ENCODE measurements at regions not wholly inside any gene's neighbourhood (a gene's known extent, or its start where the extent isn't known, plus 50 kb on each side); places are given as distances from the start of the nearest gene placed in this dataset.

DNA sequence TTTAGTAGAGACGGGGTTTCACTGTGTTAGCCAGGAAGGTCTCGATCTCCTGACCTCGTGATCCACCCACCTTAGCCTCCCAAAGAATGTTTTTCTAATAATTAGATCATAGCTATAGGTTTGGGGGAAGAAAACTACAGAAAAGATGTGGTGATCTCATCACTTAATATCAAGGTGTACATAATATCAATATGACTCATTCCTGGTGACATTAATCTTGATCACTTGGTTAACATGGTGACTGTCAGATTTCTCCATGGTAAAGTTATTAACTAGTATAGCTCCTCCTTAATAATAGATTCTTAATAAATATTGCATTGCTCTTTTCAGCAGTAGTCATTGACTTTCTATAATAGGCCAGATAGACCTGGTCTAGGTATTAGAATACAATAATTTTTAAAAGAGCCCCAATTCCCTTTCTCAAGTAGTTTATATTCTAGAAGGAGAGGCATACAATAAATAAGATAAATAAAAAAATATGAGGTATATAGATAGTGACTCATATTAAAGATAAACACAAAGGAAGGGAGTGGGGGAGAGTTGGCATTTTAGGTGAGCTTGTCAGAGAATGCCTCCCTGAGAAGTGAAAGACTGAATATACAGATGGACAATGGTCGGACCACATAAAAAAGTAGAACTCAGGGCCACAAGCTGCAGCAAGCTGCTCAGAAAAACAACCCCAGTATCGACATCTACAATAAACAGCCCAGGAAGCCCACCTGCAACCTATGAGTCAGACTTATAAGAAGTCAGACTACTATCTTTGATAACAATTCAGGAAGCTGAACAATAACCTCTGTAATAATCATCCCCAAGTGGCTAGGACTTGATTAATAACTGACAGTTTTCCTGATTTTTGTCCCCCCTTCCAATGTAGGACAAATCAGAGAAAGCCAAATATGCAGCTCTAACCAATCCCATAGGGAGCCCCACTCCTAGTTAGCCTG is 210.8 kb downstream of the RFC3 start:
- Histone ChIP-seq H3K4me3 (ENCODE audit: low read depth in 1 of 2, low read length in 2 of 2) (no peak overlapping the region), H3K9me3 (ENCODE audit: control insufficient read depth in 1 of 2, low read length in 2 of 2) (peaks cover 0 to 11% of the 10 kb centered on the region in 2 donors), H3K27me3 (ENCODE audit: low read depth, low read length) (no peaks in the 10 kb centered on the region), H3K4me1 (ENCODE audit: control insufficient read depth in 1 of 2, insufficient read depth in 2 of 2, low read length in 2 of 2) (no peaks in the 10 kb centered on the region), H3K27ac (ENCODE audit: low read length) (no peak overlapping the region), H3K36me3 (ENCODE audit: control insufficient read depth in 1 of 2, insufficient read depth in 2 of 2, low read length in 2 of 2) (no peaks in the 10 kb centered on the region)

GRCh38 chr13:34030782-34031181 is 212.8 kb downstream of the RFC3 start:
- Histone ChIP-seq H3K27me3 (ENCODE audit: low read depth, low read length) (no peaks in the 10 kb centered on the region), H3K4me3 (ENCODE audit: low read depth in 1 of 2, low read length in 2 of 2) (no peak overlapping the region), H3K4me1 (ENCODE audit: control insufficient read depth in 1 of 2, insufficient read depth in 2 of 2, low read length in 2 of 2) (no peaks in the 10 kb centered on the region), H3K9me3 (ENCODE audit: control insufficient read depth in 1 of 2, low read length in 2 of 2) (peaks cover 4 to 13% of the 10 kb centered on the region in 2 donors), H3K36me3 (ENCODE audit: control insufficient read depth in 1 of 2, insufficient read depth in 2 of 2, low read length in 2 of 2) (no peaks in the 10 kb centered on the region), H3K27ac (ENCODE audit: low read length) (no peak overlapping the region)

DNA sequence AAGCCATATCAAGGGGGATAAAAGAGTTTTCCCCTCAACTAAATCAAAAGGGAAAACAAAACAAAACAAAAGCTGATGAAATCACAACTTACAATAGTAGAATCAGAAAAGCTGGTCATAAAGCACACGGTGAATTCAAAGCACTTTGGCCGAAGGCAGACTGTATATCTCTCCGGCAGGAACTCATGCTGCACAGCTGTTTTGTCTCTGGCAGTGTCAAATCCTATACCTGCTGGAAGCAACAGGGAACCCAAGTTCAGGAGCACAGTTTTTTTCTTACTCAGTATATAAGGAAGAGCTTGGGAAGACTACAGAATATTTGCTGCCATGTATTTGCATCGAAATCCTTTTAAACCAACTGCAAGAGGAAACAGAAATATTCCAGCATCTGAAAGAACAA is 213.7 kb downstream of the RFC3 start:
- Histone ChIP-seq H3K27ac (ENCODE audit: low read length) (no peak overlapping the region), H3K36me3 (ENCODE audit: control insufficient read depth in 1 of 2, insufficient read depth in 2 of 2, low read length in 2 of 2) (no peaks in the 10 kb centered on the region), H3K9me3 (ENCODE audit: control insufficient read depth in 1 of 2, low read length in 2 of 2) (peaks cover 4 to 6% of the 10 kb centered on the region in 2 donors), H3K4me1 (ENCODE audit: control insufficient read depth in 1 of 2, insufficient read depth in 2 of 2, low read length in 2 of 2) (no peaks in the 10 kb centered on the region), H3K27me3 (ENCODE audit: low read depth, low read length) (no peaks in the 10 kb centered on the region), H3K4me3 (ENCODE audit: low read depth in 1 of 2, low read length in 2 of 2) (no peak overlapping the region)

GRCh38 chr13:34034411-34034810 is 216.5 kb downstream of the RFC3 start:
- no peak overlapping the region for H3K4me3 ChIP-seq (ENCODE audit: low read depth in 1 of 2, low read length in 2 of 2)
- H3K27me3 ChIP-seq (ENCODE audit: low read depth, low read length) = no peaks in the 10 kb centered on the region
- no peaks in the 10 kb centered on the region for H3K4me1 ChIP-seq (ENCODE audit: control insufficient read depth in 1 of 2, insufficient read depth in 2 of 2, low read length in 2 of 2)
- no peaks in the 10 kb centered on the region for H3K36me3 ChIP-seq (ENCODE audit: control insufficient read depth in 1 of 2, insufficient read depth in 2 of 2, low read length in 2 of 2)
- peaks cover 3 to 4% of the 10 kb centered on the region in 2 donors for H3K9me3 ChIP-seq (ENCODE audit: control insufficient read depth in 1 of 2, low read length in 2 of 2)
- H3K27ac ChIP-seq (ENCODE audit: low read length) = no peak overlapping the region

DNA sequence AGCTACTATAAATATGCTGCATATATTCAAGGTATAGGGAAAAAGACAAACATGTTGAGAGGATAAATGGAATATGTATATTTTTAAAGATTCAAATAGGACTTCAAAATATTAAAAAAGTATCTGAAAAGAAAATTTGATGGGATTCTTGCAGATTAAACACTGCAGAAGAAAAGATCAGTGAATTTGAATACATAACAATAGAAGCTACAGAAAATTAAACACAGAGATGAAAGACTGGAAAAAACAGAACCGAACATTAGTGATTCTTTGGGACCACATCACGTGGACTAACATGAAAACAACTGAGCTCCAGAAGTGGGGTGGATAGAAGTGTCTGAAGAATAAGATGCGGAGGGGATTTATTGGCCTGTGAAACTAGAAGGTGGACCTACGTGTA is 217.2 kb downstream of the RFC3 start:
- H3K36me3 ChIP-seq (ENCODE audit: control insufficient read depth in 1 of 2, insufficient read depth in 2 of 2, low read length in 2 of 2) = no peaks in the 10 kb centered on the region
- peaks cover 3 to 4% of the 10 kb centered on the region in 2 donors for H3K9me3 ChIP-seq (ENCODE audit: control insufficient read depth in 1 of 2, low read length in 2 of 2)
- H3K27ac ChIP-seq (ENCODE audit: low read length) = no peak overlapping the region
- no peaks in the 10 kb centered on the region for H3K4me1 ChIP-seq (ENCODE audit: control insufficient read depth in 1 of 2, insufficient read depth in 2 of 2, low read length in 2 of 2)
- H3K4me3 ChIP-seq (ENCODE audit: low read depth in 1 of 2, low read length in 2 of 2) = no peak overlapping the region
- no peaks in the 10 kb centered on the region for H3K27me3 ChIP-seq (ENCODE audit: low read depth, low read length)

GRCh38 chr13:34035676-34036325 is 217.9 kb downstream of the RFC3 start:
- Histone ChIP-seq H3K4me1 (ENCODE audit: control insufficient read depth in 1 of 2, insufficient read depth in 2 of 2, low read length in 2 of 2) (no peaks in the 10 kb centered on the region), H3K27me3 (ENCODE audit: low read depth, low read length) (no peaks in the 10 kb centered on the region), H3K4me3 (ENCODE audit: low read depth in 1 of 2, low read length in 2 of 2) (no peak overlapping the region), H3K27ac (ENCODE audit: low read length) (no peak overlapping the region), H3K36me3 (ENCODE audit: control insufficient read depth in 1 of 2, insufficient read depth in 2 of 2, low read length in 2 of 2) (no peaks in the 10 kb centered on the region), H3K9me3 (ENCODE audit: control insufficient read depth in 1 of 2, low read length in 2 of 2) (peaks cover 3 to 4% of the 10 kb centered on the region in 2 donors)

DNA sequence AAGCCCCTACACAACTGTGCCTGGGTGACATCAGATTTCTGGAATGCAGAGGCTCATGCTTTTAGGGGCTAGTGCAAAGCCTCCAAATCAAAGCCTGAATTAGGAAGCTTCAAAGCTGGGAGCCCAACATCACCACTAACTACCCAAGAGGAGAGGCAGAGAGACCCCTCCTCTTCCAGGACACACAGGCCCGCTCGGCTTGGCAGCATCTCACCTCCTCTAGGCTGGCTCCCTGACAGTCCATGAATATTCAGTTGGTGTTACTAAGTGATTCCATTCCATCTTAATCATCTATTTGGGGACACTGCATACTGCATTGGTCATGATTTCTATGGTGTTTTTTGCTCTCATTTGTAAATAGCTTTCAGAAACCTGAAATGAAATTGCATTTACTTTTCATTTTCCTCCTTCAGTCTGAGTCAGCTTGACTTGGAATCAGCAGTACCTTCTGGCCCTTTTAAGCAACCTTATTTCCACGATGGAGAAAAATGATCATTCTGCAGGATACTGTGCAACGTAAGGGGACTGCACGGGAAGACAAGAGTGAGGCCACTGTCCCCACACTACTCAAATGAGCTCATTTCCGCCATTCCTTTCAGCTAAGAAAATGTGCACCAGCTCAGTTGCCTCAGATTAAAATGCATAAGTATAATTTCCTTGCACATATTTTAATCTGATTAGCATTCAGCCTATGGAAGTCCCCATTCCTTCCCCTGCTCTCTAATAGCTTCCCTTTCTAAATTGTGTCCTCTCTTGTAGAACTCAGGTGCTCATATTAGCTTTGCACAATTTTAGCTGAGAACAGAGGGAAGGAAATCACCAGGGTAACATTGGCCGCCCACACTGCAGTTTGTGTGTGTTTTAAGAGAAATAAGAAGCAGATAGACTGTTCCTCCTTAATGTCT is 219.9 kb downstream of the RFC3 start:
- H3K9me3 ChIP-seq (ENCODE audit: control insufficient read depth in 1 of 2, low read length in 2 of 2) = peaks cover 3 to 4% of the 10 kb centered on the region in 2 donors
- H3K4me1 ChIP-seq (ENCODE audit: control insufficient read depth in 1 of 2, insufficient read depth in 2 of 2, low read length in 2 of 2) = no peaks in the 10 kb centered on the region
- H3K4me3 ChIP-seq (ENCODE audit: low read depth in 1 of 2, low read length in 2 of 2) = no peak overlapping the region
- no peak overlapping the region for H3K27ac ChIP-seq (ENCODE audit: low read length)
- no peaks in the 10 kb centered on the region for H3K36me3 ChIP-seq (ENCODE audit: control insufficient read depth in 1 of 2, insufficient read depth in 2 of 2, low read length in 2 of 2)
- H3K27me3 ChIP-seq (ENCODE audit: low read depth, low read length) = no peaks in the 10 kb centered on the region

DNA sequence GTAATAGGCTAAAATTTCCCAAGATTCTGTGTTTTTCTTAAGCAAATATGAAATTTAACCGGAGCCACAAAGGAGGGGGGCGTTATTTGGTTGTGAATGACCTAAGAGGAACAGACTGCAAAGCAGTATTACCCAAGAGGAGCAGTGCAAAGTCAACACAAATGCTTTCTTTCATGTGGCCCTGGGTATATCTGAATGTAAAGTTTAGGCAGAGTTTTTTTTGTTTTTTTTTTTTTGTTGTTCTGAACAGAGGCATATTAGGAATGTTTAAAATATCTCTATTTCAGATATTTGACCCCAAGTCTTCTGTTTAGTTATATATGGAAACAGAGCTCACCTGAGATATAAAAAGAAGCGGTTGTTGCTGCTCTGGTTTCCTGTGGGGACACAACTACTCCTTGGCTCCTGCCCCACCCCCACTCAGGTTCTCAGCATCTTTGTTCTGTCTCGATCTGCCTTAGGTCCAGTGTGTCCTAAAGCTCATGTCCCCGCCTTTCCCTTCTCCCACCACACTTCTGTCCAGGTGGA is 220.7 kb downstream of the RFC3 start:
- Histone ChIP-seq H3K27me3 (ENCODE audit: low read depth, low read length) (no peaks in the 10 kb centered on the region), H3K36me3 (ENCODE audit: control insufficient read depth in 1 of 2, insufficient read depth in 2 of 2, low read length in 2 of 2) (no peaks in the 10 kb centered on the region), H3K27ac (ENCODE audit: low read length) (no peak overlapping the region), H3K9me3 (ENCODE audit: control insufficient read depth in 1 of 2, low read length in 2 of 2) (peaks cover 3 to 4% of the 10 kb centered on the region in 2 donors), H3K4me1 (ENCODE audit: control insufficient read depth in 1 of 2, insufficient read depth in 2 of 2, low read length in 2 of 2) (no peaks in the 10 kb centered on the region), H3K4me3 (ENCODE audit: low read depth in 1 of 2, low read length in 2 of 2) (no peak overlapping the region)

DNA sequence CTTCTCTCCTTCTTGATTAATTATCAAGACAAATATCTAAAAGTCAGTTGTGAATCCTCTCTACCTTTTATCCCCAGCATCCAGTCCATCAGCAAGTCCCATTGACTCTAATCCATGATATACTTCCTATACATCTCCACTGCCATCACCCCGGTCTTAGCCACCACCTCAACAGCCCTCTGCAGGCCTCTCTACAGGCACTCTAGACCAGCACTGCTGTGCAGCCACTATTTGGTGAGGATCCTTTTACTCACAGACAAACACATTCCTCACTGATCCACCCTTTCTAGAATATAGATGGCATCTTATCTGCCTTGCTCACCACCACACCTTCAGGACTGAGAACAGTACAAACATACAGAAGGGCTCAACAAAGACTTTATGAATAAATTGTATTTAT is 221.7 kb downstream of the RFC3 start:
- Histone ChIP-seq H3K36me3 (ENCODE audit: control insufficient read depth in 1 of 2, insufficient read depth in 2 of 2, low read length in 2 of 2) (no peaks in the 10 kb centered on the region), H3K9me3 (ENCODE audit: control insufficient read depth in 1 of 2, low read length in 2 of 2) (peaks cover 3 to 4% of the 10 kb centered on the region in 2 donors), H3K27me3 (ENCODE audit: low read depth, low read length) (no peaks in the 10 kb centered on the region), H3K4me1 (ENCODE audit: control insufficient read depth in 1 of 2, insufficient read depth in 2 of 2, low read length in 2 of 2) (peaks cover 0 to 4% of the 10 kb centered on the region in 2 donors), H3K27ac (ENCODE audit: low read length) (no peak overlapping the region), H3K4me3 (ENCODE audit: low read depth in 1 of 2, low read length in 2 of 2) (no peak overlapping the region)

GRCh38 chr13:34040863-34041262 is 222.9 kb downstream of the RFC3 start:
- Histone ChIP-seq H3K4me3 (ENCODE audit: low read depth in 1 of 2, low read length in 2 of 2) (no peak overlapping the region), H3K9me3 (ENCODE audit: control insufficient read depth in 1 of 2, low read length in 2 of 2) (no peaks in the 10 kb centered on the region), H3K27me3 (ENCODE audit: low read depth, low read length) (no peaks in the 10 kb centered on the region), H3K4me1 (ENCODE audit: control insufficient read depth in 1 of 2, insufficient read depth in 2 of 2, low read length in 2 of 2) (peaks cover 0 to 10% of the 10 kb centered on the region in 2 donors), H3K36me3 (ENCODE audit: control insufficient read depth in 1 of 2, insufficient read depth in 2 of 2, low read length in 2 of 2) (no peaks in the 10 kb centered on the region), H3K27ac (ENCODE audit: low read length) (no peak overlapping the region)

DNA sequence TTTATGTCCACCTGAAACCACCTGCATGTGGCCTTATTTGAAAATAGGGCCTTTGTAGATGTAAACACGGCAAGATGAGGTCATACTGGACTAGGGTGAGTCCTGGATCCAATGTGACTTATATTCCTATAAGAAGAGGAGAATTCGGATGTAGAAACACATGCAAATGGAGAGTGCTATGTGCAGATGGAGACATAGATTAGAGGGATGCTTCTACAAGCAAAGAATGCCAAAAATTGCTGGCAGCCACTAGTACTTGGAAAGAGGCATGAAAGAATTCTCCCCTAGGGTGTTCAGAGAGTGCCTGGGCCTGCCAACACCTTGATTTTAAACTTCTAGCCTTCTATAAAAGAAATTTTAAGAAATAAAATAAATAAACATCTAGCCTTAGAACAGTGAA is 226.1 kb downstream of the RFC3 start:
- Histone ChIP-seq H3K4me1 (ENCODE audit: control insufficient read depth in 1 of 2, insufficient read depth in 2 of 2, low read length in 2 of 2) (peaks cover 0 to 10% of the 10 kb centered on the region in 2 donors), H3K27me3 (ENCODE audit: low read depth, low read length) (no peaks in the 10 kb centered on the region), H3K4me3 (ENCODE audit: low read depth in 1 of 2, low read length in 2 of 2) (no peak overlapping the region), H3K36me3 (ENCODE audit: control insufficient read depth in 1 of 2, insufficient read depth in 2 of 2, low read length in 2 of 2) (no peaks in the 10 kb centered on the region), H3K27ac (ENCODE audit: low read length) (no peak overlapping the region), H3K9me3 (ENCODE audit: control insufficient read depth in 1 of 2, low read length in 2 of 2) (no peaks in the 10 kb centered on the region)
